HG03520 (cell line): ENCODE measurements at regions not wholly inside any gene's neighbourhood (a gene's known extent, or its start where the extent isn't known, plus 50 kb on each side); places are given as distances from the start of the nearest gene placed in this dataset.
"Not testable (repeated sequence)": the region's sequence is repeated elsewhere in the genome, so short reads cannot be mapped to it uniquely, and the experiment has no call there.

Experiments used
- ATAC-seq: cut with Tn5 transposase; IDR thresholded peaks from one replicate; pipeline ENCODE4 v1.9.1; 2021; ENCODE audit warnings: mild to moderate bottlenecking, moderate library complexity; ENCODE audit not compliant: unreplicated experiment

GRCh38 chr6:135129136-135129856 is 51.8 kb upstream of the MYB start:
- ATAC-seq, result peak; percentile 35

DNA sequence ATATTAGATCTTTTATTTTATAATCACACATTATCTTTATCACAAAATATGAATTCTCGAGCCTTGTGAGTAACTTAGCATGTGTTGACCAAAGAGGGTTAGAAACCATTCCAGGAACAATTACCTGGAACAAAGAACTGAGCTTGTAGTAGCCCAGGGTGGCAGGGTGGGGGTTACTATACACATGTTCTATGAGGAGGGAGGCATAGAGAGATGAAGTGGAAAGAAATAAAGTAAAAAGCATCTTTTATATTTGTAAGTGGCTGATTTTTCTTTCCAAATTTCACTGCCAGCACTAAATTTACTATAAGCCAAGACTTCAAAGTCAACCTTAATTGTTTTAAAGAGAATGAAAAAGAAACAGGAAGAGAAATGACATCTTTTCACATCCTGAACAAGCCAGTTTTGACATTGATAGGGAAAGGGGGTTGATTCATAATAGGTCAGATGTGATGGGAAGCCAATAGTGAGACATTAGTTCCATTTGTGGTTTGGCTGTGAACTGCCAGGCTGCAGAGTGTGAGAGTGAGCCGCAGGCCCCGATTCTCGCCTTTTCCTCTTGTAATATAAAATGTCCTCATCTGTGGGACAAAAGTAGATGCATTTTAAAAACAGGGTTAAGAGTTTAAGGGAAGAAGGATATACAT is 52.7 kb upstream of the MYB start:
- peak; percentile 82 for ATAC-seq

GRCh38 chr6:135126729-135127128 is 54.4 kb upstream of the MYB start:
- ATAC-seq, result no peak

DNA sequence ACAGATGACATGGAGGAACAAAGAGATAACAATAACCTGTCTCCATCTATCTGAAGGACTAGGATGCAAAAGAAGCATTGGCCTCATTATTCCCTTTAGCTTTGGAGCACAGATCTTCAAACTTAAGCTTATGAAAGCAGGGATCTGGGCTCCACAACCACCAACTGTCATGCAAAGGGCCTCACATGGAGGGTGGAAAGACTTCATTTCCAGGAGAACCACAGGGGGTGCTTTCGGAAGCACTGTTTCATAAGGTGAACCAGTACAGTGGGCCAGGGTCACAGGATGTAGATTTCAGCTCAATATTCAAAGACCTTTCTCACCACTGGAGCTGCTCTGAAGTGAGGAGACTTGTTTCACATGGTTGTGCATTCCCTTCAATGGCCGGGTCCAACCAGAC is 55.1 kb upstream of the MYB start:
- no peak for ATAC-seq

DNA sequence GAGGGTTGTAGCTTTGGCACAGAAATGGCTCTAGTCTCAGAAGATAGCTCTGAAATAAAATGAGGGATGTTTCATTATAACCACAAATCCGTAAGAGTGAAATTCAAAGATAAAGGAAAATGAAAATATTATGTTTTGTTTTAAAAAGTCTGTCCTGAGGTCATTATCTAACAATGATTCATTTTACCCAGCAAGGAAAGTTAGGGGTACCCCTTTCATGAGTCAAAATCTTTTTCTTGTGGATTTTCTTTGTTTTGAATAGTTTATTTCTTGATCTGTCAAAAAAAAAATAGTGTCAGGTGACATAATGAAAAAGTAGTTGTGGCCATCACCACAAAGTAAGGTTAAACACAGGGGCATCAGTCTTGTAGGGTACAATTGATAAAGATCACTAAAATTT is 59.7 kb upstream of the MYB start:
- ATAC-seq, result no peak

- ATAC-seq, result no peak
Measured at GRCh38 chr6:135118134-135118730, 62.9 kb upstream of the MYB start.

DNA sequence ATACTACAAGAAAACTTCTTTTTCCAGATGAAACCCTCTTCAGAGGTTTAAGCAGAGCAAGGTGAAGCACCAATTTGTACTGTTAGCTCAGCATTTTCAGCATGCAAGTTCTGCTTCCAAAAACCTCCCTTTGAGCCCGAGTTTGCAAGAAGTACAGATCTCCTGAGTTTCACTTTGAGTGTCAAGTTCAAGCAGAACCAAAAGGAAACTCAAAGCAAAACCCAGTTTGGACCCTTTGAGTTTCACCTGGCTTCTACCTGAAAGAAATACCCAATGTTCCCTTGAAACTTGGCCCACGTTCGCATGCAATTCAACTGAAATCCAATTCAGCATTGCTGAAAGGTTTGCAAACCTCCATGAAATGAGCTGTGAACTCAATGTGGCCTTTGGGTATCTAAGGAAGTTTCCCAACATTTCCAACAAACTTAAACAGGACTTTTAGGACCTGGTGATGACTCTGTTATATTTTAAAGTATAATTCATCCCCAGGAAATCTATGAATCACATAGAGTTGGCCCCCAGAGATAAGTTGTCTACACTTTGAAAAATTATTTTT is 62.9 kb upstream of the HBS1L start:
- no peak for ATAC-seq

GRCh38 chr6:135116571-135116970 is 61.9 kb upstream of the HBS1L start:
- no peak for ATAC-seq

- no peak for ATAC-seq
Measured at GRCh38 chr6:135115834-135116233, 61.2 kb upstream of the HBS1L start.

DNA sequence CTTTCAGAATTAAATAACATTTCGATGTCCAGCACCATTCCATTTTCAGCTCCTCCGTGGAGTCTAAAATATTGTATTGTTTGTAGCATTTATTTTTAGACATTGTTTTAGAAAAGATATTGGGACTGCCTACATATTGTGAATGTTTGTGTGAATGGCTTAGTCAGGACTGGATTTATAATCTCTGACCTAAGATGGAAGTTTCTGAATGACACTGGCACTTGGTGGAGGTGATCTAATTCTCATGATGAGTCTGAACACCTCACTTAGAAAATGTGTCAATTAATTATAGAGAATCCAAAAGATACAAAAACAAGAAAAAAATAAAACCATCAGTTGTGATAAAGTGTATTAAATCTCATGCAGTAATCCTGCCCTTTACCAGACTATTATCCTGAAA is 60.8 kb upstream of the HBS1L start:
- ATAC-seq, result no peak

- ATAC-seq, result peak; percentile 81
Measured at GRCh38 chr6:135114355-135115145, 59.9 kb upstream of the HBS1L start.

GRCh38 chr6:135113860-135114259 is 59.2 kb upstream of the HBS1L start:
- no peak for ATAC-seq

GRCh38 chr6:135112951-135113350 is 58.3 kb upstream of the HBS1L start:
- not testable (repeated sequence) for ATAC-seq

DNA sequence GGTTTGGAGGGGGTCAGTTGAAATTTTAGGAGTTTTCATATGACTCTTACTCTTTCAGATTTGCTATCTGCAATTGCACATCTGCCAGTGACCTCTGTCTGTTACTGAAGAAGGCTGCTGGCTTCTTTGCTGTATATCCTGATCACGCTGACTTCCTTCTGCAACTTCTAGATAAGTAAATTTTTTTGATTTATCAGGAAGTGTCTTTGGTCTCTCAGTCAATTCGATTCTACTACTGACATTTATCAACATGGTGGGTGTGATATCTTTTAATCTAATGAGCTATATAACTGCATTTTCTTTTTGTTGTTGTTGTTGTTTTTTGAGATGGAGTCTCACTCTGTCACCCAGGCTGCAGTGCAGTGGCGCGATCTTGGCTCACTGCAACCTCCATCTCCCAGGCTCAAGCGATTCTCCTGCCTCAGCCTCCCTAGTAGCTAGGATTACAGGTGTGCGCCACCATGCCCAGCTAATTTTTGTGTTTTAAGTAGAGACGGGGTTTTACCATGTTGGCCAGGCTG is 55.7 kb upstream of the HBS1L start:
- ATAC-seq, result not testable (repeated sequence)

GRCh38 chr6:135109761-135110160 is 55.1 kb upstream of the HBS1L start:
- no peak for ATAC-seq

DNA sequence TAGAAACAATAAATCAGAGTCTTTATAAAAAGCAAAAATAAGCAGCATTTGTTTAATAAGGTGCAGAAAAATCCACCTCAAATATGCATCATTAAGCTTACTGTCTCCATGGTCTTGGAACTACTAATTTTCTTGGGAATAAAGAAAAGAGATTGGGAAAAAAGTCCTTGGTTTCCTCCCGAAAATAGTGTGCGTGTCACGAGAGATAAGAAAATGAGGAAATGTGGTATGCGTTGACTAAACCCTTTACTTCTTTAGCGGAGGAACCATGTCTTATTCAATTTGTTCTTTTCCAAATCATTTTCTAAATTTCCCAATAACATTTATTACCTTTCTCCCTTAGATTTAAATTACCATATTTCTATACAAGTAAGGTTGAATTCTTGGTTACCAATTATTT is 54.1 kb upstream of the HBS1L start:
- no peak for ATAC-seq

DNA sequence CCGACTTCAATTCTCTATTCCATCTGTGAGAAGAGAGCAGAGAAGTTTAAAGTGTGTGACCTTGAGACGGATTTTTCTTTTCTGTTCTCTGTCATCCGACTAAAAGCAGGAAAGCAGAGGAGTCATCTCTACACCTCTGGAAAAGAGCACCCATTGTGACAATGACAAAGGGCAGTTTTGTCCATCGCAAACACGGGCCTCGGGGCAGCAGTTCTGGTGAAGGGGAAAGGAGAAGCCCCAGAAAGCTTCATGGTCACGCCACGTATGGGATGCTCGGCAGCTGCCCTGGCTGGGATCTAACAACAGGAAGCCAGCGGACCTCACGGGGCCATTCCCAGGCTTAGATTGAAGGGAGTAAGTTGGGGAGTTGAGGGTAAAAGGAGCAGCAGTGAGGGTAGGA is 52.0 kb upstream of the HBS1L start:
- ATAC-seq, result no peak

GRCh38 chr6:135105710-135106109 is 51.1 kb upstream of the HBS1L start:
- ATAC-seq, result no peak

GRCh38 chr6:135105299-135105698 is 50.7 kb upstream of the HBS1L start:
- no peak for ATAC-seq
